HepG2 (cell line): ENCODE measurements at regions not wholly inside any gene's neighbourhood (a gene's known extent, or its start where the extent isn't known, plus 50 kb on each side); places are given as distances from the start of the nearest gene placed in this dataset.

ENCODE experiments used
- BRD4 ChIP-seq: sonication (generic); formaldehyde crosslinking; IDR thresholded peaks from 2 replicates; pipeline ENCODE4 v1.4.0; 2020; ENCODE audit warnings: missing genetic modification reagents
- CHD2 ChIP-seq: IDR thresholded peaks from 2 replicates; pipeline ENCODE4 v1.6.1; 2011; ENCODE audit warnings: low read depth, low read length, improper control_type of control experiment
- EP300 ChIP-seq, 3 experiments: sonication (generic) in 1 of 3; formaldehyde crosslinking in 1 of 3; IDR thresholded peaks; 2 replicates each; pipeline versions ENCODE4 v1.5.1 to v1.6.1; 2011 to 2020; ENCODE audit warnings: low read depth in 2 of 3, low read length in 2 of 3, borderline replicate concordance in 1 of 3, improper control_type of control experiment in 1 of 3, mild to moderate bottlenecking in 1 of 3, missing genetic modification reagents in 1 of 3, moderate library complexity in 1 of 3
- EZH2 ChIP-seq: conservative IDR thresholded peaks from 2 replicates; pipeline ENCODE4 v1.6.1; 2012; ENCODE audit warnings: mild to moderate bottlenecking, low read depth, low read length, moderate library complexity
- NPAS2 ChIP-seq: sonication (generic); formaldehyde crosslinking; IDR thresholded peaks from 2 replicates; pipeline ENCODE4 v1.8.0; 2022; ENCODE audit warnings: mild to moderate bottlenecking, missing genetic modification reagents, borderline replicate concordance
- RARA ChIP-seq: IDR thresholded peaks from 2 replicates; pipeline ENCODE4 v1.6.1; 2016; ENCODE audit warnings: missing genetic modification reagents, missing compliant biosample characterization
- SMC3 ChIP-seq: IDR thresholded peaks from 2 replicates; pipeline ENCODE4 v1.6.1; 2011; ENCODE audit warnings: low read length, improper control_type of control experiment
- TP53 ChIP-seq: sonication (generic); formaldehyde crosslinking; conservative IDR thresholded peaks from 2 replicates; pipeline ENCODE4 v1.4.0; 2020; ENCODE audit warnings: missing genetic modification reagents
- ZNF616 ChIP-seq: sonication (generic); formaldehyde crosslinking; IDR thresholded peaks from 2 replicates; pipeline ENCODE4 v1.5.0; 2020; ENCODE audit warnings: low read depth, mild to moderate bottlenecking, missing genetic modification reagents
- TF ChIP-seq, protein P1 (sequence below): sonication (generic); formaldehyde crosslinking; IDR thresholded peaks from 2 replicates; pipeline ENCODE4 v1.4.0; 2020; ENCODE audit warnings: missing genetic modification reagents
- TF ChIP-seq, protein P2 (sequence below): sonication (generic); formaldehyde crosslinking; IDR thresholded peaks from 2 replicates; pipeline ENCODE4 v1.8.1; 2022; ENCODE audit warnings: mild to moderate bottlenecking, missing genetic modification reagents
- TF ChIP-seq, protein P3 (sequence below): sonication (generic); formaldehyde crosslinking; IDR thresholded peaks from 2 replicates; pipeline ENCODE4 v1.5.0; 2020; ENCODE audit warnings: mild to moderate bottlenecking, missing genetic modification reagents, moderate library complexity
- TF ChIP-seq, protein P4 (sequence below): sonication (generic); formaldehyde crosslinking; conservative IDR thresholded peaks from 2 replicates; pipeline ENCODE4 v1.5.0; 2020; ENCODE audit warnings: missing genetic modification reagents
- TF ChIP-seq, protein P5 (sequence below): sonication (generic); formaldehyde crosslinking; IDR thresholded peaks from 2 replicates; pipeline ENCODE4 v1.4.0; 2020; ENCODE audit warnings: missing genetic modification reagents, borderline replicate concordance

DNA sequence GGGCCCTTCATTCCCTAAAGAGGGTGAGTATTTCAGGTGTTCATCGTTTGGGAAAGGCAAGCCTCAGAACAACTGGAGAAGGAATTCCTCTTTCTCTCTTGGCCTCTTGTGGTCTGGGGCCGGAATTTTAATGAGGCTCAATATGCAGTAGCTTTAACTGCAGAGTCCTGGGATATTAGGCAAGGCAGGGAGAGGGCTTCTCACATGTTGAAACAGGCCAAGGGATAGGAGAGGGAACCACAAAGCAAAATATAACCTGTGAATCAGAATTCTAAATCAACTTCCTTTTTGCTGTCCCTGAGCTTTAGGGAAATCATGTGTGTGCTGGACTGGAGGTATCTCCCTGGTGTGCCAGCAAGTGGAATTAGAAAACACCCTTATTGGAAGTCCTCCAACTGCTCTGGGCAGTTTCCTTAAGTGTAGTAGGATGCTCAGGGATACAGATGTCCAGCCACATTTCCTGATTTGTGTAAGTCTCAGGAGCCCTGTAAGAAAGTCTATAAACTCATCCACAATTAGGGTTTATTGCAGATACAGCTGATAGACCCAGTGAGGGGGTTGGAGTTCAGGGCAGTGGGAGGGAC is 215.8 kb upstream of the ZRANB2 start:
- TF ChIP-seq, protein P1, sequence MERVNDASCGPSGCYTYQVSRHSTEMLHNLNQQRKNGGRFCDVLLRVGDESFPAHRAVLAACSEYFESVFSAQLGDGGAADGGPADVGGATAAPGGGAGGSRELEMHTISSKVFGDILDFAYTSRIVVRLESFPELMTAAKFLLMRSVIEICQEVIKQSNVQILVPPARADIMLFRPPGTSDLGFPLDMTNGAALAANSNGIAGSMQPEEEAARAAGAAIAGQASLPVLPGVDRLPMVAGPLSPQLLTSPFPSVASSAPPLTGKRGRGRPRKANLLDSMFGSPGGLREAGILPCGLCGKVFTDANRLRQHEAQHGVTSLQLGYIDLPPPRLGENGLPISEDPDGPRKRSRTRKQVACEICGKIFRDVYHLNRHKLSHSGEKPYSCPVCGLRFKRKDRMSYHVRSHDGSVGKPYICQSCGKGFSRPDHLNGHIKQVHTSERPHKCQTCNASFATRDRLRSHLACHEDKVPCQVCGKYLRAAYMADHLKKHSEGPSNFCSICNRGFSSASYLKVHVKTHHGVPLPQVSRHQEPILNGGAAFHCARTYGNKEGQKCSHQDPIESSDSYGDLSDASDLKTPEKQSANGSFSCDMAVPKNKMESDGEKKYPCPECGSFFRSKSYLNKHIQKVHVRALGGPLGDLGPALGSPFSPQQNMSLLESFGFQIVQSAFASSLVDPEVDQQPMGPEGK (CRISPR knock-in tag): no peak
- TF ChIP-seq, protein P2, sequence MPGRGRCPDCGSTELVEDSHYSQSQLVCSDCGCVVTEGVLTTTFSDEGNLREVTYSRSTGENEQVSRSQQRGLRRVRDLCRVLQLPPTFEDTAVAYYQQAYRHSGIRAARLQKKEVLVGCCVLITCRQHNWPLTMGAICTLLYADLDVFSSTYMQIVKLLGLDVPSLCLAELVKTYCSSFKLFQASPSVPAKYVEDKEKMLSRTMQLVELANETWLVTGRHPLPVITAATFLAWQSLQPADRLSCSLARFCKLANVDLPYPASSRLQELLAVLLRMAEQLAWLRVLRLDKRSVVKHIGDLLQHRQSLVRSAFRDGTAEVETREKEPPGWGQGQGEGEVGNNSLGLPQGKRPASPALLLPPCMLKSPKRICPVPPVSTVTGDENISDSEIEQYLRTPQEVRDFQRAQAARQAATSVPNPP (CRISPR knock-in tag): no peak
- TF ChIP-seq RARA (CRISPR knock-in tag) (no peak), SMC3 (no peak), EP300 (IDR thresholded peaks at IDR 0.05; ENCODE audit: low read depth in 2 of 2, low read length in 2 of 2) (no peak), EP300 (CRISPR knock-in tag; IDR thresholded peaks at IDR 0.05; ENCODE audit: borderline replicate concordance) (no peak), ZNF616 (CRISPR knock-in tag) (no peak), NPAS2 (CRISPR knock-in tag) (no peak), EZH2 (no peak), CHD2 (no peak), BRD4 (no peak), TP53 (CRISPR knock-in tag) (no peak)
- TF ChIP-seq, protein P3, sequence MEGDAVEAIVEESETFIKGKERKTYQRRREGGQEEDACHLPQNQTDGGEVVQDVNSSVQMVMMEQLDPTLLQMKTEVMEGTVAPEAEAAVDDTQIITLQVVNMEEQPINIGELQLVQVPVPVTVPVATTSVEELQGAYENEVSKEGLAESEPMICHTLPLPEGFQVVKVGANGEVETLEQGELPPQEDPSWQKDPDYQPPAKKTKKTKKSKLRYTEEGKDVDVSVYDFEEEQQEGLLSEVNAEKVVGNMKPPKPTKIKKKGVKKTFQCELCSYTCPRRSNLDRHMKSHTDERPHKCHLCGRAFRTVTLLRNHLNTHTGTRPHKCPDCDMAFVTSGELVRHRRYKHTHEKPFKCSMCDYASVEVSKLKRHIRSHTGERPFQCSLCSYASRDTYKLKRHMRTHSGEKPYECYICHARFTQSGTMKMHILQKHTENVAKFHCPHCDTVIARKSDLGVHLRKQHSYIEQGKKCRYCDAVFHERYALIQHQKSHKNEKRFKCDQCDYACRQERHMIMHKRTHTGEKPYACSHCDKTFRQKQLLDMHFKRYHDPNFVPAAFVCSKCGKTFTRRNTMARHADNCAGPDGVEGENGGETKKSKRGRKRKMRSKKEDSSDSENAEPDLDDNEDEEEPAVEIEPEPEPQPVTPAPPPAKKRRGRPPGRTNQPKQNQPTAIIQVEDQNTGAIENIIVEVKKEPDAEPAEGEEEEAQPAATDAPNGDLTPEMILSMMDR (CRISPR knock-in tag): no peak
- TF ChIP-seq, protein P4, sequence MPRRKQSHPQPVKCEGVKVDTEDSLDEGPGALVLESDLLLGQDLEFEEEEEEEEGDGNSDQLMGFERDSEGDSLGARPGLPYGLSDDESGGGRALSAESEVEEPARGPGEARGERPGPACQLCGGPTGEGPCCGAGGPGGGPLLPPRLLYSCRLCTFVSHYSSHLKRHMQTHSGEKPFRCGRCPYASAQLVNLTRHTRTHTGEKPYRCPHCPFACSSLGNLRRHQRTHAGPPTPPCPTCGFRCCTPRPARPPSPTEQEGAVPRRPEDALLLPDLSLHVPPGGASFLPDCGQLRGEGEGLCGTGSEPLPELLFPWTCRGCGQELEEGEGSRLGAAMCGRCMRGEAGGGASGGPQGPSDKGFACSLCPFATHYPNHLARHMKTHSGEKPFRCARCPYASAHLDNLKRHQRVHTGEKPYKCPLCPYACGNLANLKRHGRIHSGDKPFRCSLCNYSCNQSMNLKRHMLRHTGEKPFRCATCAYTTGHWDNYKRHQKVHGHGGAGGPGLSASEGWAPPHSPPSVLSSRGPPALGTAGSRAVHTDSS: no peak
- TF ChIP-seq, protein P5, sequence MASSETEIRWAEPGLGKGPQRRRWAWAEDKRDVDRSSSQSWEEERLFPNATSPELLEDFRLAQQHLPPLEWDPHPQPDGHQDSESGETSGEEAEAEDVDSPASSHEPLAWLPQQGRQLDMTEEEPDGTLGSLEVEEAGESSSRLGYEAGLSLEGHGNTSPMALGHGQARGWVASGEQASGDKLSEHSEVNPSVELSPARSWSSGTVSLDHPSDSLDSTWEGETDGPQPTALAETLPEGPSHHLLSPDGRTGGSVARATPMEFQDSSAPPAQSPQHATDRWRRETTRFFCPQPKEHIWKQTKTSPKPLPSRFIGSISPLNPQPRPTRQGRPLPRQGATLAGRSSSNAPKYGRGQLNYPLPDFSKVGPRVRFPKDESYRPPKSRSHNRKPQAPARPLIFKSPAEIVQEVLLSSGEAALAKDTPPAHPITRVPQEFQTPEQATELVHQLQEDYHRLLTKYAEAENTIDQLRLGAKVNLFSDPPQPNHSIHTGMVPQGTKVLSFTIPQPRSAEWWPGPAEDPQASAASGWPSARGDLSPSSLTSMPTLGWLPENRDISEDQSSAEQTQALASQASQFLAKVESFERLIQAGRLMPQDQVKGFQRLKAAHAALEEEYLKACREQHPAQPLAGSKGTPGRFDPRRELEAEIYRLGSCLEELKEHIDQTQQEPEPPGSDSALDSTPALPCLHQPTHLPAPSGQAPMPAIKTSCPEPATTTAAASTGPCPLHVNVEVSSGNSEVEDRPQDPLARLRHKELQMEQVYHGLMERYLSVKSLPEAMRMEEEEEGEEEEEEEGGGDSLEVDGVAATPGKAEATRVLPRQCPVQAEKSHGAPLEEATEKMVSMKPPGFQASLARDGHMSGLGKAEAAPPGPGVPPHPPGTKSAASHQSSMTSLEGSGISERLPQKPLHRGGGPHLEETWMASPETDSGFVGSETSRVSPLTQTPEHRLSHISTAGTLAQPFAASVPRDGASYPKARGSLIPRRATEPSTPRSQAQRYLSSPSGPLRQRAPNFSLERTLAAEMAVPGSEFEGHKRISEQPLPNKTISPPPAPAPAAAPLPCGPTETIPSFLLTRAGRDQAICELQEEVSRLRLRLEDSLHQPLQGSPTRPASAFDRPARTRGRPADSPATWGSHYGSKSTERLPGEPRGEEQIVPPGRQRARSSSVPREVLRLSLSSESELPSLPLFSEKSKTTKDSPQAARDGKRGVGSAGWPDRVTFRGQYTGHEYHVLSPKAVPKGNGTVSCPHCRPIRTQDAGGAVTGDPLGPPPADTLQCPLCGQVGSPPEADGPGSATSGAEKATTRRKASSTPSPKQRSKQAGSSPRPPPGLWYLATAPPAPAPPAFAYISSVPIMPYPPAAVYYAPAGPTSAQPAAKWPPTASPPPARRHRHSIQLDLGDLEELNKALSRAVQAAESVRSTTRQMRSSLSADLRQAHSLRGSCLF (CRISPR knock-in tag): no peak
